CD4-positive, alpha-beta memory T cell (primary cell): ENCODE measurements at regions not wholly inside any gene's neighbourhood (a gene's known extent, or its start where the extent isn't known, plus 50 kb on each side); places are given as distances from the start of the nearest gene placed in this dataset.

Experiments
- CTCF ChIA-PET: fragments of 350-600 bp; sonication (Branson Sonifier 250); formaldehyde crosslinking; loops from one replicate; lab custom pipeline; 2021; ENCODE audit warnings: inconsistent platforms; ENCODE audit not compliant: partially characterized antibody; lab: Charles Lee
- POLR2A ChIA-PET: fragments of 350-600 bp; sonication (Branson Sonifier 250); formaldehyde crosslinking; loops from one replicate; lab custom pipeline; 2021; ENCODE audit not compliant: partially characterized antibody; lab: Charles Lee
- DNase-seq, 5 donors: peaks; one replicate each; pipeline versions ENCODE4 v3.0.0 to v3.0.0-alpha.2; 2020 to 2022; ENCODE audit warnings: mixed read lengths in 1 of 5
- H3K27ac ChIP-seq: one replicate; pipeline ENCODE4 v1.7.0; 2013; ENCODE audit warnings: low read depth, low read length
- H3K27me3 ChIP-seq: 2 replicates; pipeline ENCODE4 v1.7.0; 2013; ENCODE audit warnings: mild to moderate bottlenecking, low read length, moderate library complexity; ENCODE audit not compliant: insufficient read depth
- H3K36me3 ChIP-seq: 2 replicates; pipeline ENCODE4 v1.7.0; 2013; ENCODE audit warnings: mild to moderate bottlenecking, low read length, moderate library complexity; ENCODE audit not compliant: insufficient read depth
- H3K4me1 ChIP-seq: 2 replicates; pipeline ENCODE4 v1.7.0; 2013; ENCODE audit warnings: mild to moderate bottlenecking, low read length, moderate library complexity; ENCODE audit not compliant: insufficient read depth
- H3K4me3 ChIP-seq, 2 donors: one replicate each; pipeline ENCODE4 v1.7.0; 2013; ENCODE audit warnings: low read length in 2 of 2, mild to moderate bottlenecking in 1 of 2
- H3K9me3 ChIP-seq, 2 donors: one replicate each; pipeline ENCODE4 v1.7.0; 2013; ENCODE audit warnings: low read length in 2 of 2, control low read depth in 1 of 2; ENCODE audit not compliant: control insufficient read depth in 1 of 2
- H3K27ac Mint-ChIP-seq, 7 donors: one replicate each; pipeline ENCODE4 v1.8.0; 2020 to 2021; ENCODE audit warnings: mixed read lengths in 7 of 7, mild to moderate bottlenecking in 6 of 7, inconsistent platforms in 3 of 7, moderate library complexity in 3 of 7
- H3K27me3 Mint-ChIP-seq, 2 donors: one replicate each; pipeline ENCODE4 v1.8.0; 2020 to 2021; ENCODE audit warnings: mixed read lengths in 2 of 2
- H3K36me3 Mint-ChIP-seq, 2 donors: one replicate each; pipeline ENCODE4 v1.8.0; 2020 to 2021; ENCODE audit warnings: mixed read lengths in 2 of 2, inconsistent platforms in 1 of 2, mild to moderate bottlenecking in 1 of 2
- H3K4me1 Mint-ChIP-seq, 4 donors: one replicate each; pipeline ENCODE4 v1.8.0; 2020 to 2021; ENCODE audit warnings: mixed read lengths in 4 of 4, mild to moderate bottlenecking in 1 of 4
- H3K4me3 Mint-ChIP-seq, 8 donors: one replicate each; pipeline ENCODE4 v1.8.0; 2020 to 2021; ENCODE audit warnings: mixed read lengths in 8 of 8, mild to moderate bottlenecking in 7 of 8, moderate library complexity in 6 of 8, inconsistent platforms in 3 of 8
- H3K9me3 Mint-ChIP-seq, 8 donors: one replicate each; pipeline ENCODE4 v1.8.0; 2020 to 2021; ENCODE audit warnings: mixed read lengths in 8 of 8, mild to moderate bottlenecking in 5 of 8, inconsistent platforms in 3 of 8, moderate library complexity in 1 of 8
- intact Hi-C: fragments of 100-400 bp; cut with micrococcal nuclease; formaldehyde crosslinking; loops from one replicate; pipeline ENCODE4 v1.15.1; 2023

- Histone ChIP-seq H3K9me3 (no peaks in the 10 kb centered on the region), H3K4me1 (no peaks in the 10 kb centered on the region), H3K36me3 (no peaks in the 10 kb centered on the region), H3K27me3 (no peaks in the 10 kb centered on the region), H3K27ac (no peak overlapping the region), H3K4me3 (no peak overlapping the region)
- Mint-ChIP-seq H3K27me3 (no peaks in the 10 kb centered on the region), H3K4me1 (no peaks in the 10 kb centered on the region), H3K9me3 (peaks cover 0 to 22% (median 6%) of the 10 kb centered on the region in 8 donors), H3K27ac (no peak overlapping the region), H3K4me3 (no peak overlapping the region), H3K36me3 (no peaks in the 10 kb centered on the region)
- intact Hi-C loops = no loop called here
- CTCF ChIA-PET = no interaction called here
- POLR2A ChIA-PET = no interaction called here
- no peak for DNase-seq
Measured at GRCh38 chr5:123914333-123914732, 402.4 kb downstream of the CSNK1G3 start.

GRCh38 chr5:123907349-123907748 lies 395.4 kb downstream of the CSNK1G3 start:
- Histone ChIP-seq H3K27me3 (no peaks in the 10 kb centered on the region), H3K27ac (no peak overlapping the region), H3K36me3 (no peaks in the 10 kb centered on the region), H3K4me1 (no peaks in the 10 kb centered on the region), H3K9me3 (no peaks in the 10 kb centered on the region), H3K4me3 (no peak overlapping the region)
- DNase-seq = no peak
- H3K27me3 Mint-ChIP-seq = no peaks in the 10 kb centered on the region
- H3K4me1 Mint-ChIP-seq = no peaks in the 10 kb centered on the region
- H3K4me3 Mint-ChIP-seq = no peak overlapping the region
- H3K36me3 Mint-ChIP-seq = no peaks in the 10 kb centered on the region
- peaks cover 0 to 2% (median 0%) of the 10 kb centered on the region in 8 donors for H3K9me3 Mint-ChIP-seq
- intact Hi-C loops = no loop called here
- no peak overlapping the region for H3K27ac Mint-ChIP-seq
- ChIA-PET POLR2A (no interaction called here), CTCF (no interaction called here)

DNA sequence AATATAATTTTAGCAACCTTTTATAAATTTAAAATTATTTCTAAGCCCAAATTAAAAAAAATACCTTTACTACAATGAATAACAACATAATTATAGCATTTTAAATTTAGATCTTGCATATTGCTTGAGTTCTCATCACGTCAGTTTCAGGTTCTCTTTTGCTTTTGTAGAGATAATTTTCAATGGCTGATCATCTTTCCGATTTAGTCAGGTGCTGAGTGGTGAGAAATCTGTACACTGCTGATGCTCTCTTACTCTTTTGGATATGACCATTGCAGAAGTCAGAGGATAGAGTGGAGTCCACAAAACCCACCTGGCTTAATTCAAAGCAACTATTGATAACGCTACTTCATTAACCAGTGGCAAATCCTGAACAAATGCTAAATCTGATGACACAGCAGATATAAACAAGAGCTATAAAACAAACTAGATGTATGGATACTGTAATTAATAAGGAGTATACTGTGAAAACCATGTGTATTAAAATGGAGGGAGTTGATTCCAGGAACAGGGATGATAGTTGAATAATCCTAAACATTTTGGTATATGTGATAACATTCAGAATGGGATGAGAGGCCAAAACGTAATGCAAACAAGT lies 394.8 kb downstream of the CSNK1G3 start:
- H3K27ac Mint-ChIP-seq = no peak overlapping the region

GRCh38 chr5:123885081-123885480 lies 373.1 kb downstream of the CSNK1G3 start:
- Histone ChIP-seq H3K4me3 (no peak overlapping the region), H3K4me1 (no peaks in the 10 kb centered on the region), H3K27me3 (no peaks in the 10 kb centered on the region), H3K36me3 (no peaks in the 10 kb centered on the region), H3K9me3 (no peaks in the 10 kb centered on the region), H3K27ac (no peak overlapping the region)
- H3K27me3 Mint-ChIP-seq = no peaks in the 10 kb centered on the region
- DNase-seq = no peak
- no peaks in the 10 kb centered on the region for H3K4me1 Mint-ChIP-seq
- intact Hi-C loops = no loop called here
- ChIA-PET POLR2A (no interaction called here), CTCF (no interaction called here)
- H3K36me3 Mint-ChIP-seq = no peaks in the 10 kb centered on the region
- no peak overlapping the region for H3K4me3 Mint-ChIP-seq
- H3K9me3 Mint-ChIP-seq = peaks cover 0 to 11% (median 3%) of the 10 kb centered on the region in 8 donors
- H3K27ac Mint-ChIP-seq = no peak overlapping the region

More for the DNA sequence above, 394.8 kb downstream of the CSNK1G3 start:
- Mint-ChIP-seq H3K9me3 (peaks cover 0 to 2% (median 0%) of the 10 kb centered on the region in 8 donors), H3K27me3 (no peaks in the 10 kb centered on the region), H3K36me3 (no peaks in the 10 kb centered on the region), H3K4me1 (no peaks in the 10 kb centered on the region), H3K4me3 (no peak overlapping the region)
- no peaks in the 10 kb centered on the region for H3K27me3 ChIP-seq
- no peak for DNase-seq
- ChIA-PET CTCF (no interaction called here), POLR2A (no interaction called here)
- H3K4me1 ChIP-seq = no peaks in the 10 kb centered on the region
- H3K9me3 ChIP-seq = no peaks in the 10 kb centered on the region
- no peak overlapping the region for H3K4me3 ChIP-seq
- intact Hi-C loops = no loop called here
- no peak overlapping the region for H3K27ac ChIP-seq
- H3K36me3 ChIP-seq = no peaks in the 10 kb centered on the region

GRCh38 chr5:123882965-123883345 lies 371.0 kb downstream of the CSNK1G3 start:
- POLR2A ChIA-PET = no interaction called here
- H3K9me3 Mint-ChIP-seq = peaks cover 0 to 11% (median 3%) of the 10 kb centered on the region in 8 donors
- H3K4me1 ChIP-seq = no peaks in the 10 kb centered on the region
- no peak overlapping the region for H3K4me3 Mint-ChIP-seq
- DNase-seq = no peak
- no peaks in the 10 kb centered on the region for H3K27me3 Mint-ChIP-seq
- no peaks in the 10 kb centered on the region for H3K36me3 ChIP-seq
- no peak overlapping the region for H3K4me3 ChIP-seq
- H3K27ac Mint-ChIP-seq = no peak overlapping the region
- no peaks in the 10 kb centered on the region for H3K27me3 ChIP-seq
- intact Hi-C loops = no loop called here
- CTCF ChIA-PET = no interaction called here
- H3K27ac ChIP-seq = no peak overlapping the region
- H3K4me1 Mint-ChIP-seq = no peaks in the 10 kb centered on the region
- no peaks in the 10 kb centered on the region for H3K36me3 Mint-ChIP-seq
- H3K9me3 ChIP-seq = no peaks in the 10 kb centered on the region

DNA sequence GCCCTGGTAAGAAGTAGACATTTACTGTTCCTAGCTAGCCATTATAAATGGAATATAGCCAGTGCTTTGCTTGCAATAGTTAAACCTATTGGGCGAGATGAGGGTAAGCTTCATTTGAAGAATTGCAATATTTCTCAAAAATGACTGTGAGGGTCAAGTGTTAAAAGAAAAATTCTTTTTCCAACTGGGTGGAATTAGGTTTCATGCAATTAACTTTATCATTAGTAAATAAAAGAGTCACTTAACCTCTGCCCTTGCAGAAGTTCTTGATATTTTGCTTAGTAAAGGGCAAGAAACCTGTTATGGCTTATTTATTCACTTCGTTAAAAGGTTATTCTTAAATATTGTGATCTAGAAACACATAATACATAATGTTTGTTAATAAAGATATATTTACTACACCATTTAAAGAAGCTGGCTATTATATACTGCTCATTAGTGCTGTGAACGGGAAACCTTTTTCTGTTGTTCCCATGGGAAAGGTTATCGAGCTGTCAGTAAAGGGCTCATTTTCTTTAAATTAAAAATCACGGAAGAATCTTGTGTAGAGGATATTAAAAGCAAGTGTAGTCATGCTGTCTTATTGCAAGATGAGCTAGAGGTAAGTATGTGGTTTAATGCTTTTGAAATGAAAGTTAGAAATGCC lies 370.5 kb downstream of the CSNK1G3 start:
- H3K27me3 ChIP-seq = no peaks in the 10 kb centered on the region
- Mint-ChIP-seq H3K27me3 (no peaks in the 10 kb centered on the region), H3K4me1 (no peaks in the 10 kb centered on the region), H3K9me3 (peaks cover 0 to 11% (median 2%) of the 10 kb centered on the region in 8 donors), H3K36me3 (no peaks in the 10 kb centered on the region), H3K4me3 (no peak overlapping the region), H3K27ac (no peak overlapping the region)
- ChIA-PET CTCF (no interaction called here), POLR2A (no interaction called here)
- H3K27ac ChIP-seq = no peak overlapping the region
- no peak overlapping the region for H3K4me3 ChIP-seq
- no peaks in the 10 kb centered on the region for H3K4me1 ChIP-seq
- no peaks in the 10 kb centered on the region for H3K36me3 ChIP-seq
- no peak for DNase-seq
- H3K9me3 ChIP-seq = no peaks in the 10 kb centered on the region
- intact Hi-C loops = no loop called here

- Histone ChIP-seq H3K4me1 (no peaks in the 10 kb centered on the region), H3K27me3 (no peaks in the 10 kb centered on the region), H3K27ac (no peak overlapping the region), H3K9me3 (no peaks in the 10 kb centered on the region), H3K4me3 (no peak overlapping the region), H3K36me3 (no peaks in the 10 kb centered on the region)
- Mint-ChIP-seq H3K27ac (no peak overlapping the region), H3K27me3 (no peaks in the 10 kb centered on the region), H3K4me1 (no peaks in the 10 kb centered on the region), H3K36me3 (no peaks in the 10 kb centered on the region), H3K9me3 (peaks cover 0 to 11% (median 2%) of the 10 kb centered on the region in 8 donors), H3K4me3 (no peak overlapping the region)
- ChIA-PET CTCF (no interaction called here), POLR2A (no interaction called here)
- DNase-seq = no peak
- intact Hi-C loops = no loop called here
Measured at GRCh38 chr5:123881759-123882244, 369.8 kb downstream of the CSNK1G3 start.
